K562 (cell line): ENCODE measurements at regions not wholly inside any gene's neighbourhood (a gene's known extent, or its start where the extent isn't known, plus 50 kb on each side); places are given as distances from the start of the nearest gene placed in this dataset.

Experiments used
- EZH2 ChIP-seq: IDR thresholded peaks from 2 replicates; pipeline ENCODE4 v1.6.1; 2012; ENCODE audit warnings: low read depth, mild to moderate bottlenecking, inconsistent platforms, low read length, borderline replicate concordance
- GABPB2 ChIP-seq: fragments of 250-450 bp; sonication (Bioruptor Pico); conservative IDR thresholded peaks from 2 replicates; pipeline ENCODE4 v1.5.1; 2021; ENCODE audit warnings: mild to moderate bottlenecking
- MCM3 ChIP-seq: fragments of 450-650 bp; IDR thresholded peaks from 2 replicates; pipeline ENCODE4 v1.6.1; 2016
- NCOA1 ChIP-seq: fragments of 450-650 bp; IDR thresholded peaks from 2 replicates; pipeline ENCODE4 v1.6.1; 2016; ENCODE audit warnings: low read depth
- NFRKB ChIP-seq: fragments of 450-650 bp; IDR thresholded peaks from 2 replicates; pipeline ENCODE4 v1.6.1; 2016; ENCODE audit warnings: low read depth
- NUFIP1 ChIP-seq: fragments of 450-650 bp; IDR thresholded peaks from 2 replicates; pipeline ENCODE4 v1.6.1; 2018; ENCODE audit not compliant: partially characterized antibody
- SMARCC2 ChIP-seq: fragments of 450-650 bp; IDR thresholded peaks from 2 replicates; pipeline ENCODE4 v1.6.1; 2017; ENCODE audit warnings: antibody characterized with exemption, moderate library complexity, mild to moderate bottlenecking, low read depth
- ZC3H4 ChIP-seq: sonication (generic); formaldehyde crosslinking; IDR thresholded peaks from 2 replicates; pipeline ENCODE4 v1.9.0; 2021; ENCODE audit warnings: missing genetic modification reagents, borderline replicate concordance
- ZKSCAN1 ChIP-seq: fragments of 150-350 bp; IDR thresholded peaks from 2 replicates; pipeline ENCODE4 v1.6.1; 2016; ENCODE audit warnings: low read depth, low read length
- ZNF253 ChIP-seq: fragments of 250-450 bp; sonication (Bioruptor Pico); conservative IDR thresholded peaks from 2 replicates; pipeline ENCODE4 v1.6.1; 2021; ENCODE audit warnings: mild to moderate bottlenecking
- TF ChIP-seq, protein P1 (sequence below), 2 experiments: fragments of 450-650 bp; IDR thresholded peaks; 2 replicates each; pipeline ENCODE4 v1.6.1; 2016; ENCODE audit warnings: mild to moderate bottlenecking in 2 of 2, borderline replicate concordance in 1 of 2, low read depth in 1 of 2, moderate library complexity in 1 of 2
- TF ChIP-seq, protein P2 (sequence below): fragments of 250-450 bp; sonication (Bioruptor Pico); IDR thresholded peaks from 2 replicates; pipeline ENCODE4 v1.8.0; 2021; ENCODE audit warnings: borderline replicate concordance, mild to moderate bottlenecking, moderate library complexity; ENCODE audit not compliant: poor library complexity, severe bottlenecking
- TF ChIP-seq, protein P3 (sequence below), 3 experiments: fragments of 200-800 bp in 1 of 3; fragments of 250-450 bp in 1 of 3; fragments of 450-650 bp in 1 of 3; sonication (Bioruptor Pico) in 1 of 3; sonication (Bioruptor generic) in 1 of 3; formaldehyde crosslinking in 1 of 3; IDR thresholded peaks; 2 replicates each; pipeline versions ENCODE4 v1.6.1 to v1.8.0; 2016 to 2022; ENCODE audit warnings: mild to moderate bottlenecking in 2 of 3, missing genetic modification characterization in 2 of 3, missing compliant biosample characterization in 1 of 3, moderate library complexity in 1 of 3

DNA sequence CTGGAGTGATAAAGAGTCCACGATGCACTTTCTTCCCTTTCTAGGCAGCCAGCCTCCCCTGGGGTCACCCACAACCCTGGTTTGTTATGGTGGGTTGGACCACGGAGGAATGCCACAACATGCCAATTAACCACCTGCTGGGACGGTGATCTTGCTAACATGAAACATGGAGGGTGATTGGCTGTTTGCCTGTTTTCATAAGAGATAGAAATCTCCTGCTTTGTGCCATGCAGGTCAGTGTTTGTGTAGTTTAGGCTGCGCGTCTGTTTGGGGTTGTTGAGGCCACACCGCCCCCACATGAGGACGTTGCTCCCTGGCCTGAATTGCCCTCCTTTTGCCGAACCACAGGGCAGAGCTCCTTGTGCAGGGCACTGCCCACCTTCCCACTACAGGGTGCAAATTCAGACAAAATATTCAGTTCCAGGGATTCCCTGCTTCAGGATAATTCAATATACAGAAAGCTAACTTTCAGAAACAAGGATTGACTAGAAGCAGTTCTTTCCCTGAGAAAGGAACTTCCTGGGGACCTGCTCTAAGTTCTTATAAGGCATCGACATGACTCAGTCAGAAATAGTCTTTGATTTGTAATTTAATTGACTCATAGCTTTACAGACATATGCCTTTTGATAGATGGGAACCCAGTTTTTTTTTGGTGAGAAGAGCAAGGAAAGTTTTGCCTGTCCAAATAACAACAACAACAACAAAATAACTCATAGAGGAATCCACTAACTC is 427.6 kb downstream of the GADD45G start (continued):
- TF ChIP-seq, protein P1, sequence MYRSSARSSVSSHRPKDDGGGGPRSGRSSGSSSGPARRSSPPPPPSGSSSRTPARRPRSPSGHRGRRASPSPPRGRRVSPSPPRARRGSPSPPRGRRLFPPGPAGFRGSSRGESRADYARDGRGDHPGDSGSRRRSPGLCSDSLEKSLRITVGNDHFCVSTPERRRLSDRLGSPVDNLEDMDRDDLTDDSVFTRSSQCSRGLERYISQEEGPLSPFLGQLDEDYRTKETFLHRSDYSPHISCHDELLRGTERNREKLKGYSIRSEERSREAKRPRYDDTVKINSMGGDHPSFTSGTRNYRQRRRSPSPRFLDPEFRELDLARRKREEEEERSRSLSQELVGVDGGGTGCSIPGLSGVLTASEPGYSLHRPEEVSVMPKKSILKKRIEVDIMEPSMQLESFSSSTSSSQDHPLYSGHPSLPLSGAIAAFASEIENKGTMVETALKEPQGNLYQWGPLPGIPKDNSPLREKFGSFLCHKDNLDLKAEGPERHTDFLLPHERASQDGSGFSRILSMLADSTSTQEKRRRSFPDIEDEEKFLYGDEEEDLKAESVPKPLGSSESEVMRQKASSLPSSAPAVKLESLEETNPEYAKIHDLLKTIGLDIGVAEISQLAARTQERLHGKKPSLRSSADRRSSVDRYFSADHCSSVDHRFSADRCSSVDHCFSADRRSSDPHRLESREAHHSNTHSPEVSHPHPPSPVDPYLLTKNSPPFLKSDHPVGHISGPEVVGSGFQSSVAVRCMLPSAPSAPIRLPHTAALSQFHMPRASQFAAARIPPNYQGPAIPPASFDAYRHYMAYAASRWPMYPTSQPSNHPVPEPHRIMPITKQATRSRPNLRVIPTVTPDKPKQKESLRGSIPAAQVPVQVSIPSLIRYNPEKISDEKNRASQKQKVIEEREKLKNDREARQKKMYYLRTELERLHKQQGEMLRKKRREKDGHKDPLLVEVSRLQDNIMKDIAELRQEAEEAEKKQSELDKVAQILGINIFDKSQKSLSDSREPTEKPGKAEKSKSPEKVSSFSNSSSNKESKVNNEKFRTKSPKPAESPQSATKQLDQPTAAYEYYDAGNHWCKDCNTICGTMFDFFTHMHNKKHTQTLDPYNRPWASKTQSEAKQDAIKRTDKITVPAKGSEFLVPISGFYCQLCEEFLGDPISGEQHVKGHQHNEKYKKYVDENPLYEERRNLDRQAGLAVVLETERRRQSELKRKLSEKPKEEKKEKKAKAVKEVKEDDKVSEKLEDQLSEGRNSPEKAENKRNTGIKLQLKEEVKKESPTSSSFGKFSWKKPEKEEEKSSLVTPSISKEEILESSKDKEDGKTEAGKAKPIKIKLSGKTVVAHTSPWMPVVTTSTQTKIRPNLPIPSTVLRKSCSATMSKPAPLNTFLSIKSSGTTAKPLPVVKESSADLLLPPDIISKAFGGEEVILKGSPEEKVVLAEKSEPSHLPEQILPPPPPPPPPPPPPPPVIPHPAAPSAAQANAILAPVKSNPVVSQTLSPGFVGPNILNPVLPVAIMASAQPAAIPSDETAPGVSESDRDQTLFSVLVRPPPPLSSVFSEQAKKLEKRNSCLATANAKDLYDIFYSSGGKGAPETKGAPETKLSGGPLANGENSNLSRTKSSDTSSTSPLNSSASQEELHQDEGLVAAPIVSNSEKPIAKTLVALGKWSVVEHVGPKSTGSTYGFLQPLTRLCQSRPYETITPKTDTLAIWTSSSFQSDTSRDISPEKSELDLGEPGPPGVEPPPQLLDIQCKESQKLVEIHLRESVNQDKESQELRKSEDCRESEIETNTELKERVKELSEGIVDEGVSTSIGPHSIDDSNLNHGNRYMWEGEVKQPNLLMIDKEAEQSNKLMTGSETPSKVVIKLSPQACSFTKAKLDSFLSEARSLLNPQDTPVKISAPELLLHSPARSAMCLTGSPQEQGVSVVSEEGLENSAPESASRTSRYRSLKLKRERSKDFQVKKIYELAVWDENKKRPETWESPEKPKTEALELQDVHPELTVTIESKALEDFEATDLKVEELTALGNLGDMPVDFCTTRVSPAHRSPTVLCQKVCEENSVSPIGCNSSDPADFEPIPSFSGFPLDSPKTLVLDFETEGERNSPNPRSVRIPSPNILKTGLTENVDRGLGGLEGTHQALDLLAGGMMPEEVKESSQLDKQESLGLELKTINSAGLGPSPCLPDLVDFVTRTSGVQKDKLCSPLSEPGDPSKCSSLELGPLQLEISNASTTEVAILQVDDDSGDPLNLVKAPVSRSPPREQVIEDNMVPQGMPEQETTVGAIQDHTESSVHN (IDR thresholded peaks at IDR 0.05; ENCODE audit: borderline replicate concordance in 1 of 2, low read depth in 1 of 2): no peak
- TF ChIP-seq EZH2: no peak
- TF ChIP-seq ZNF253: no peak
- TF ChIP-seq, protein P2, sequence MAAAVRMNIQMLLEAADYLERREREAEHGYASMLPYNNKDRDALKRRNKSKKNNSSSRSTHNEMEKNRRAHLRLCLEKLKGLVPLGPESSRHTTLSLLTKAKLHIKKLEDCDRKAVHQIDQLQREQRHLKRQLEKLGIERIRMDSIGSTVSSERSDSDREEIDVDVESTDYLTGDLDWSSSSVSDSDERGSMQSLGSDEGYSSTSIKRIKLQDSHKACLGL (CRISPR knock-in tag): no peak
- TF ChIP-seq, protein P3, sequence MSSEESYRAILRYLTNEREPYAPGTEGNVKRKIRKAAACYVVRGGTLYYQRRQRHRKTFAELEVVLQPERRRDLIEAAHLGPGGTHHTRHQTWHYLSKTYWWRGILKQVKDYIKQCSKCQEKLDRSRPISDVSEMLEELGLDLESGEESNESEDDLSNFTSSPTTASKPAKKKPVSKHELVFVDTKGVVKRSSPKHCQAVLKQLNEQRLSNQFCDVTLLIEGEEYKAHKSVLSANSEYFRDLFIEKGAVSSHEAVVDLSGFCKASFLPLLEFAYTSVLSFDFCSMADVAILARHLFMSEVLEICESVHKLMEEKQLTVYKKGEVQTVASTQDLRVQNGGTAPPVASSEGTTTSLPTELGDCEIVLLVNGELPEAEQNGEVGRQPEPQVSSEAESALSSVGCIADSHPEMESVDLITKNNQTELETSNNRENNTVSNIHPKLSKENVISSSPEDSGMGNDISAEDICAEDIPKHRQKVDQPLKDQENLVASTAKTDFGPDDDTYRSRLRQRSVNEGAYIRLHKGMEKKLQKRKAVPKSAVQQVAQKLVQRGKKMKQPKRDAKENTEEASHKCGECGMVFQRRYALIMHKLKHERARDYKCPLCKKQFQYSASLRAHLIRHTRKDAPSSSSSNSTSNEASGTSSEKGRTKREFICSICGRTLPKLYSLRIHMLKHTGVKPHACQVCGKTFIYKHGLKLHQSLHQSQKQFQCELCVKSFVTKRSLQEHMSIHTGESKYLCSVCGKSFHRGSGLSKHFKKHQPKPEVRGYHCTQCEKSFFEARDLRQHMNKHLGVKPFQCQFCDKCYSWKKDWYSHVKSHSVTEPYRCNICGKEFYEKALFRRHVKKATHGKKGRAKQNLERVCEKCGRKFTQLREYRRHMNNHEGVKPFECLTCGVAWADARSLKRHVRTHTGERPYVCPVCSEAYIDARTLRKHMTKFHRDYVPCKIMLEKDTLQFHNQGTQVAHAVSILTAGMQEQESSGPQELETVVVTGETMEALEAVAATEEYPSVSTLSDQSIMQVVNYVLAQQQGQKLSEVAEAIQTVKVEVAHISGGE (CRISPR knock-in tag; IDR thresholded peaks at IDR 0.05): no peak
- no peak for TF ChIP-seq NFRKB
- TF ChIP-seq NUFIP1: no peak
- TF ChIP-seq ZKSCAN1: no peak
- no peak for TF ChIP-seq SMARCC2
- no peak for TF ChIP-seq NCOA1
- TF ChIP-seq GABPB2: no peak
- no peak for TF ChIP-seq ZC3H4
- TF ChIP-seq MCM3: no peak
- TF ChIP-seq, all 486 proteins: peak for 0
